ENCODE measurements at regions not wholly inside any gene's neighbourhood (a gene's known extent, or its start where the extent isn't known, plus 50 kb on each side); places are given as distances from the start of the nearest gene placed in this dataset.
A peak's percentile ranks its signal among the peaks of the same experiment; 100 is the strongest.

GRCh38 chr2:236718207-236718992 lies 148.8 kb downstream of the ACKR3 start:
- TF ChIP-seq CTCF (conservative IDR thresholded peaks at IDR 0.05), result no peak
- H3K27ac ChIP-seq, result peak overlapping the region; percentile 68

GRCh38 chr2:236719192-236719635 lies 149.6 kb downstream of the ACKR3 start:
- no peak overlapping the region for H3K27ac ChIP-seq
- no peak for TF ChIP-seq CTCF (conservative IDR thresholded peaks at IDR 0.05)

GRCh38 chr2:236720974-236721540 lies 151.4 kb downstream of the ACKR3 start:
- H3K27ac ChIP-seq, result no peak overlapping the region
- TF ChIP-seq CTCF (conservative IDR thresholded peaks at IDR 0.05), result no peak

- no peak for TF ChIP-seq CTCF (conservative IDR thresholded peaks at IDR 0.05)
- no peak overlapping the region for H3K27ac ChIP-seq
Observed at GRCh38 chr2:236724200-236724599, 154.6 kb downstream of the ACKR3 start.

- TF ChIP-seq CTCF (conservative IDR thresholded peaks at IDR 0.05), result no peak
- H3K27ac ChIP-seq, result no peak overlapping the region
Observed at GRCh38 chr2:236726701-236727450, 157.3 kb downstream of the ACKR3 start.

- H3K27ac ChIP-seq, result no peak overlapping the region
- TF ChIP-seq CTCF (conservative IDR thresholded peaks at IDR 0.05), result no peak
Observed at GRCh38 chr2:236728916-236729670, 159.5 kb downstream of the ACKR3 start.

GRCh38 chr2:236730393-236730792 lies 160.8 kb downstream of the ACKR3 start:
- no peak for TF ChIP-seq CTCF (conservative IDR thresholded peaks at IDR 0.05)
- H3K27ac ChIP-seq, result no peak overlapping the region

Data from VCaP (cell line).